HEK293 (cell line): ENCODE measurements at regions not wholly inside any gene's neighbourhood (a gene's known extent, or its start where the extent isn't known, plus 50 kb on each side); places are given as distances from the start of the nearest gene placed in this dataset.

Experiments
- CTCF ChIA-PET: fragments of 350-600 bp; formaldehyde crosslinking; extraction: SDS; loops from one replicate; lab custom pipeline; 2021; ENCODE audit warnings: antibody characterized with exemption; lab: Yijun Ruan, JAX
- POLR2A ChIA-PET: fragments of 300-600 bp; formaldehyde crosslinking; extraction: SDS; loops from one replicate; lab custom pipeline; 2020; ENCODE audit warnings: antibody characterized with exemption, inconsistent platforms; lab: Yijun Ruan, JAX
- H3K27ac ChIP-seq: fragments of 200-500 bp; sonication (Bioruptor generic); 2 replicates; pipeline ENCODE4 v1.5.1; 2014; ENCODE audit warnings: low read depth, low read length, control low read depth, inconsistent platforms; ENCODE audit errors: extremely low read depth
- H3K36me3 ChIP-seq, 2 experiments: fragments of 200-500 bp in 1 of 2; sonication (Bioruptor generic) in 1 of 2; 1 replicate in 1 of 2; 2 replicates in 1 of 2; pipeline ENCODE4 v1.5.1; 2014 to 2017; ENCODE audit warnings: inconsistent platforms in 2 of 2, low read length in 2 of 2; ENCODE audit not compliant: control insufficient read depth in 2 of 2, insufficient read depth in 1 of 2
- H3K4me1 ChIP-seq: fragments of 200-500 bp; sonication (Bioruptor generic); 2 replicates; pipeline ENCODE4 v1.5.1; 2014; ENCODE audit warnings: mild to moderate bottlenecking, low read length, inconsistent platforms; ENCODE audit not compliant: control insufficient read depth, insufficient read depth
- H3K4me3 ChIP-seq: 2 replicates; pipeline ENCODE4 v1.5.1; 2011; ENCODE audit warnings: low read depth, mild to moderate bottlenecking, control low read depth, low read length, moderate library complexity
- H3K9me3 ChIP-seq: fragments of 200-500 bp; sonication (Bioruptor generic); 2 replicates; pipeline ENCODE4 v1.5.1; 2014; ENCODE audit warnings: low read depth, low read length, inconsistent platforms; ENCODE audit not compliant: control insufficient read depth, insufficient read depth
- GLI4 ChIP-seq: fragments of 450-650 bp; formaldehyde crosslinking; IDR thresholded peaks from 2 replicates; pipeline ENCODE4 v1.5.1; 2016; ENCODE audit warnings: missing biosample characterization, missing genetic modification characterization
- HOXC10 ChIP-seq: sonication (generic); formaldehyde crosslinking; IDR thresholded peaks from 2 replicates; pipeline ENCODE4 v1.8.1; 2023; ENCODE audit warnings: mild to moderate bottlenecking, missing genetic modification reagents
- SP2 ChIP-seq: fragments of 450-650 bp; formaldehyde crosslinking; IDR thresholded peaks from 2 replicates; pipeline ENCODE4 v1.5.1; 2016; ENCODE audit warnings: missing biosample characterization, missing genetic modification characterization
- ZFHX2 ChIP-seq: fragments of 450-650 bp; formaldehyde crosslinking; conservative IDR thresholded peaks from 2 replicates; pipeline ENCODE4 v1.5.1; 2016; ENCODE audit warnings: missing biosample characterization, missing genetic modification characterization
- ZNF16 ChIP-seq: fragments of 450-650 bp; formaldehyde crosslinking; IDR thresholded peaks from 2 replicates; pipeline ENCODE4 v1.5.1; 2016; ENCODE audit warnings: low read depth, missing biosample characterization, missing genetic modification characterization
- ZNF221 ChIP-seq: fragments of 450-650 bp; formaldehyde crosslinking; IDR thresholded peaks from 2 replicates; pipeline ENCODE4 v1.5.1; 2017; ENCODE audit warnings: missing biosample characterization, missing genetic modification characterization, borderline replicate concordance
- ZNF223 ChIP-seq: fragments of 450-650 bp; formaldehyde crosslinking; IDR thresholded peaks from 2 replicates; pipeline ENCODE4 v1.5.1; 2016; ENCODE audit warnings: missing biosample characterization, missing genetic modification characterization
- ZNF266 ChIP-seq: fragments of 450-650 bp; formaldehyde crosslinking; IDR thresholded peaks from 2 replicates; pipeline ENCODE4 v1.5.1; 2016; ENCODE audit warnings: missing biosample characterization, missing genetic modification characterization, low read depth
- ZNF37A ChIP-seq: fragments of 450-650 bp; IDR thresholded peaks from 2 replicates; pipeline ENCODE4 v1.5.1; 2018; ENCODE audit warnings: missing biosample characterization, missing genetic modification characterization
- ZNF596 ChIP-seq: fragments of 450-650 bp; IDR thresholded peaks from 2 replicates; pipeline ENCODE4 v1.5.0; 2018; ENCODE audit warnings: missing biosample characterization, mild to moderate bottlenecking, missing genetic modification characterization, moderate library complexity
- ZNF670 ChIP-seq: fragments of 450-650 bp; formaldehyde crosslinking; IDR thresholded peaks from 2 replicates; pipeline ENCODE4 v1.5.1; 2016; ENCODE audit warnings: missing biosample characterization, missing genetic modification characterization, low read depth
- ZNF76 ChIP-seq: fragments of 450-650 bp; formaldehyde crosslinking; IDR thresholded peaks from 2 replicates; pipeline ENCODE4; 2016; ENCODE audit warnings: low read depth, missing biosample characterization, missing genetic modification characterization, borderline replicate concordance
- ZNF776 ChIP-seq: fragments of 450-650 bp; formaldehyde crosslinking; IDR thresholded peaks from 2 replicates; pipeline ENCODE4 v1.5.0; 2017; ENCODE audit warnings: missing biosample characterization, missing genetic modification characterization, borderline replicate concordance
- ZNF791 ChIP-seq: fragments of 450-650 bp; formaldehyde crosslinking; IDR thresholded peaks from 2 replicates; pipeline ENCODE4 v1.5.1; 2016; ENCODE audit warnings: missing biosample characterization, missing genetic modification characterization
- TF ChIP-seq, protein P1 (sequence below): fragments of 450-650 bp; formaldehyde crosslinking; IDR thresholded peaks from 2 replicates; pipeline ENCODE4 v1.5.1; 2016; ENCODE audit warnings: missing biosample characterization, missing genetic modification characterization
- TF ChIP-seq, protein P2 (sequence below): fragments of 450-650 bp; formaldehyde crosslinking; IDR thresholded peaks from 2 replicates; pipeline ENCODE4 v1.5.1; 2017; ENCODE audit warnings: missing biosample characterization, missing genetic modification characterization
- TF ChIP-seq, protein P3 (sequence below): fragments of 450-650 bp; formaldehyde crosslinking; IDR thresholded peaks from 2 replicates; pipeline ENCODE4 v1.5.1; 2017; ENCODE audit warnings: missing biosample characterization, missing genetic modification characterization
- TF ChIP-seq, protein P4 (sequence below): fragments of 450-650 bp; formaldehyde crosslinking; IDR thresholded peaks from 2 replicates; pipeline ENCODE4 v1.5.1; 2016; ENCODE audit warnings: missing biosample characterization, missing genetic modification characterization, borderline replicate concordance
- TF ChIP-seq, protein P5 (sequence below): sonication (generic); formaldehyde crosslinking; IDR thresholded peaks from 2 replicates; pipeline ENCODE4 v1.8.1; 2022; ENCODE audit warnings: mild to moderate bottlenecking, moderate library complexity, missing genetic modification reagents
- TF ChIP-seq, protein P6 (sequence below): fragments of 450-650 bp; formaldehyde crosslinking; IDR thresholded peaks from 2 replicates; pipeline ENCODE4; 2016; ENCODE audit warnings: missing biosample characterization, missing genetic modification characterization

DNA sequence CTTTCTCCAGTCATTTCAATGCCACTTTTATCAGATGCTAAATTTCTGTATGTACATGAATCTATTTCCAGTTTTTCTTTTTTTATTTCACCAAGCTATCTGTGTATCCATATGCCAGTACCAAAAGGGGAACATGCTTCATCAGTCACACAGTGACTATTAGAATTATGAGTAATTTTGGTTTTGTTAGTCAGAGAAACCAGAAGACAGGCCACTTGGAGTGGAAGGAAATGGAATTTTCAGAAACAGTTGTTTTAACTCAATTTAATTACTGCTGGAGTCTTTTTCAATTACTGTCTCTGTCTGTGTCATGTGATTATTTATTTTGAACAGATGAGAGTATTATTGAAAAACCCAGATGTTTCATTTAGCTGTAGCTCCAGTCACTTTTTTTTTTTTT, 84.6 kb upstream of the ANO3 start:
- Histone ChIP-seq H3K9me3 (no peaks in the 10 kb centered on the region), H3K27ac (no peak overlapping the region), H3K4me1 (no peaks in the 10 kb centered on the region), H3K4me3 (no peak overlapping the region), H3K36me3 (no peaks in the 10 kb centered on the region)
- TF ChIP-seq, protein P1, sequence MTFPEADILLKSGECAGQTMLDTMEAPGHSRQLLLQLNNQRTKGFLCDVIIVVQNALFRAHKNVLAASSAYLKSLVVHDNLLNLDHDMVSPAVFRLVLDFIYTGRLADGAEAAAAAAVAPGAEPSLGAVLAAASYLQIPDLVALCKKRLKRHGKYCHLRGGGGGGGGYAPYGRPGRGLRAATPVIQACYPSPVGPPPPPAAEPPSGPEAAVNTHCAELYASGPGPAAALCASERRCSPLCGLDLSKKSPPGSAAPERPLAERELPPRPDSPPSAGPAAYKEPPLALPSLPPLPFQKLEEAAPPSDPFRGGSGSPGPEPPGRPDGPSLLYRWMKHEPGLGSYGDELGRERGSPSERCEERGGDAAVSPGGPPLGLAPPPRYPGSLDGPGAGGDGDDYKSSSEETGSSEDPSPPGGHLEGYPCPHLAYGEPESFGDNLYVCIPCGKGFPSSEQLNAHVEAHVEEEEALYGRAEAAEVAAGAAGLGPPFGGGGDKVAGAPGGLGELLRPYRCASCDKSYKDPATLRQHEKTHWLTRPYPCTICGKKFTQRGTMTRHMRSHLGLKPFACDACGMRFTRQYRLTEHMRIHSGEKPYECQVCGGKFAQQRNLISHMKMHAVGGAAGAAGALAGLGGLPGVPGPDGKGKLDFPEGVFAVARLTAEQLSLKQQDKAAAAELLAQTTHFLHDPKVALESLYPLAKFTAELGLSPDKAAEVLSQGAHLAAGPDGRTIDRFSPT (tag by site-specific recombination): no peak
- TF ChIP-seq ZNF221 (tag by site-specific recombination) (no peak), ZNF670 (tag by site-specific recombination) (no peak), ZNF266 (no peak), ZNF223 (tag by site-specific recombination) (no peak), ZNF16 (no peak), ZNF37A (tag by site-specific recombination) (no peak), ZNF76 (tag by site-specific recombination) (no peak), GLI4 (tag by site-specific recombination) (no peak), ZNF776 (no peak), ZNF791 (tag by site-specific recombination) (no peak)
- TF ChIP-seq, protein P2, sequence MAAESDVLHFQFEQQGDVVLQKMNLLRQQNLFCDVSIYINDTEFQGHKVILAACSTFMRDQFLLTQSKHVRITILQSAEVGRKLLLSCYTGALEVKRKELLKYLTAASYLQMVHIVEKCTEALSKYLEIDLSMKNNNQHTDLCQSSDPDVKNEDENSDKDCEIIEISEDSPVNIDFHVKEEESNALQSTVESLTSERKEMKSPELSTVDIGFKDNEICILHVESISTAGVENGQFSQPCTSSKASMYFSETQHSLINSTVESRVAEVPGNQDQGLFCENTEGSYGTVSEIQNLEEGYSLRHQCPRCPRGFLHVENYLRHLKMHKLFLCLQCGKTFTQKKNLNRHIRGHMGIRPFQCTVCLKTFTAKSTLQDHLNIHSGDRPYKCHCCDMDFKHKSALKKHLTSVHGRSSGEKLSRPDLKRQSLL: no peak
- TF ChIP-seq, protein P3, sequence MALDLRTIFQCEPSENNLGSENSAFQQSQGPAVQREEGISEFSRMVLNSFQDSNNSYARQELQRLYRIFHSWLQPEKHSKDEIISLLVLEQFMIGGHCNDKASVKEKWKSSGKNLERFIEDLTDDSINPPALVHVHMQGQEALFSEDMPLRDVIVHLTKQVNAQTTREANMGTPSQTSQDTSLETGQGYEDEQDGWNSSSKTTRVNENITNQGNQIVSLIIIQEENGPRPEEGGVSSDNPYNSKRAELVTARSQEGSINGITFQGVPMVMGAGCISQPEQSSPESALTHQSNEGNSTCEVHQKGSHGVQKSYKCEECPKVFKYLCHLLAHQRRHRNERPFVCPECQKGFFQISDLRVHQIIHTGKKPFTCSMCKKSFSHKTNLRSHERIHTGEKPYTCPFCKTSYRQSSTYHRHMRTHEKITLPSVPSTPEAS (tag by site-specific recombination): no peak
- TF ChIP-seq, protein P4, sequence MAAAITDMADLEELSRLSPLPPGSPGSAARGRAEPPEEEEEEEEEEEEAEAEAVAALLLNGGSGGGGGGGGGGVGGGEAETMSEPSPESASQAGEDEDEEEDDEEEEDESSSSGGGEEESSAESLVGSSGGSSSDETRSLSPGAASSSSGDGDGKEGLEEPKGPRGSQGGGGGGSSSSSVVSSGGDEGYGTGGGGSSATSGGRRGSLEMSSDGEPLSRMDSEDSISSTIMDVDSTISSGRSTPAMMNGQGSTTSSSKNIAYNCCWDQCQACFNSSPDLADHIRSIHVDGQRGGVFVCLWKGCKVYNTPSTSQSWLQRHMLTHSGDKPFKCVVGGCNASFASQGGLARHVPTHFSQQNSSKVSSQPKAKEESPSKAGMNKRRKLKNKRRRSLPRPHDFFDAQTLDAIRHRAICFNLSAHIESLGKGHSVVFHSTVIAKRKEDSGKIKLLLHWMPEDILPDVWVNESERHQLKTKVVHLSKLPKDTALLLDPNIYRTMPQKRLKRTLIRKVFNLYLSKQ (tag by site-specific recombination): no peak
- ChIA-PET CTCF (interaction anchor here (0.6 kb wide), 1 partner anchor 266 kb away, joined by 4 read pairs; no protein-coding TSS in a partner anchor), POLR2A (no interaction called here)

DNA sequence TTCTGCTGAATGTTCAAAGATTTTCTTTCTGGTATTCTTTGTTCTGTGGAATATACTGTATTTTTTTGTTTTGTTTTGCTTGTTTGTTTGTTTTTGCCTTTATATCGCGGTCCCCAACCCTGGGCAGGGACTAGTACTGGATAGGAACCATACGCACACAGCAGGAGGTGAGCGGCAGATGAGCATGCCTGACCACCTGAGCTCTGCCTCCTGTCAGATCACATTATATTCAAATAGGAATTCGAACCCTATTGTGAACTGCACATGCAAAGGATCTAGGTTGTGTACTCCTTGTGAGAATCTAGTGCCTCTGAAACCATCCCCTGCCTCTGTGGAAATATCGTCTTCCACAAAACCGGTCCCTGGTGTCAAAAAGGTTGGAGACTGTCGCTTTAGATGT, 83.3 kb upstream of the ANO3 start:
- H3K4me1 ChIP-seq: no peaks in the 10 kb centered on the region
- TF ChIP-seq, protein P5, sequence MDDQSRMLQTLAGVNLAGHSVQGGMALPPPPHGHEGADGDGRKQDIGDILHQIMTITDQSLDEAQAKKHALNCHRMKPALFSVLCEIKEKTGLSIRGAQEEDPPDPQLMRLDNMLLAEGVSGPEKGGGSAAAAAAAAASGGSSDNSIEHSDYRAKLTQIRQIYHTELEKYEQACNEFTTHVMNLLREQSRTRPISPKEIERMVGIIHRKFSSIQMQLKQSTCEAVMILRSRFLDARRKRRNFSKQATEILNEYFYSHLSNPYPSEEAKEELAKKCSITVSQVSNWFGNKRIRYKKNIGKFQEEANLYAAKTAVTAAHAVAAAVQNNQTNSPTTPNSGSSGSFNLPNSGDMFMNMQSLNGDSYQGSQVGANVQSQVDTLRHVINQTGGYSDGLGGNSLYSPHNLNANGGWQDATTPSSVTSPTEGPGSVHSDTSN (CRISPR knock-in tag): no peak
- no peak for TF ChIP-seq ZNF596 (tag by site-specific recombination)
- no peak for TF ChIP-seq SP2
- TF ChIP-seq, protein P6, sequence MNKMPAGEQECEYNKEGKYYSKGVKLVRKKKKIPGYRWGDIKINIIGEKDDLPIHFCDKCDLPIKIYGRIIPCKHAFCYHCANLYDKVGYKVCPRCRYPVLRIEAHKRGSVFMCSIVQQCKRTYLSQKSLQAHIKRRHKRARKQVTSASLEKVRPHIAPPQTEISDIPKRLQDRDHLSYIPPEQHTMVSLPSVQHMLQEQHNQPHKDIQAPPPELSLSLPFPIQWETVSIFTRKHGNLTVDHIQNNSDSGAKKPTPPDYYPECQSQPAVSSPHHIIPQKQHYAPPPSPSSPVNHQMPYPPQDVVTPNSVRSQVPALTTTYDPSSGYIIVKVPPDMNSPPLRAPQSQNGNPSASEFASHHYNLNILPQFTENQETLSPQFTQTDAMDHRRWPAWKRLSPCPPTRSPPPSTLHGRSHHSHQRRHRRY (tag by site-specific recombination): no peak
- TF ChIP-seq HOXC10 (CRISPR knock-in tag): no peak
- TF ChIP-seq ZFHX2: no peak
- H3K9me3 ChIP-seq: no peaks in the 10 kb centered on the region
- no peaks in the 10 kb centered on the region for H3K36me3 ChIP-seq
- no peak overlapping the region for H3K4me3 ChIP-seq
- POLR2A ChIA-PET: no interaction called here
- CTCF ChIA-PET: no interaction called here
- H3K27ac ChIP-seq: no peak overlapping the region
